ENCODE measurements at regions not wholly inside any gene's neighbourhood (a gene's known extent, or its start where the extent isn't known, plus 50 kb on each side); places are given as distances from the start of the nearest gene placed in this dataset.

- no peak for DNase-seq (ENCODE audit: low read depth)
- no peak overlapping the region for H3K4me3 ChIP-seq (ENCODE audit: low read depth, low read length)
- no peaks in the 10 kb centered on the region for H3K36me3 ChIP-seq (ENCODE audit: control insufficient read depth, insufficient read depth, low read length)
- no peaks in the 10 kb centered on the region for H3K27me3 ChIP-seq (ENCODE audit: control insufficient read depth, insufficient read depth, low read length)
- no peak for TF ChIP-seq CTCF (IDR thresholded peaks at IDR 0.05; ENCODE audit: insufficient read depth, low read length, poor library complexity, severe bottlenecking)
Observed at GRCh38 chr10:107303203-107303602, 138.7 kb upstream of the SORCS1 start.

- Histone ChIP-seq H3K4me3 (ENCODE audit: low read depth, low read length) (no peak overlapping the region), H3K27me3 (ENCODE audit: control insufficient read depth, insufficient read depth, low read length) (no peaks in the 10 kb centered on the region), H3K36me3 (ENCODE audit: control insufficient read depth, insufficient read depth, low read length) (no peaks in the 10 kb centered on the region)
- no peak for DNase-seq (ENCODE audit: low read depth)
- no peak for TF ChIP-seq CTCF (IDR thresholded peaks at IDR 0.05; ENCODE audit: insufficient read depth, low read length, poor library complexity, severe bottlenecking)
Observed at GRCh38 chr10:107299606-107300005, 135.1 kb upstream of the SORCS1 start.

GRCh38 chr10:107284187-107284586 is 119.7 kb upstream of the SORCS1 start:
- no peak for DNase-seq (ENCODE audit: low read depth)
- no peaks in the 10 kb centered on the region for H3K36me3 ChIP-seq (ENCODE audit: control insufficient read depth, insufficient read depth, low read length)
- no peak for TF ChIP-seq CTCF (IDR thresholded peaks at IDR 0.05; ENCODE audit: insufficient read depth, low read length, poor library complexity, severe bottlenecking)
- H3K4me3 ChIP-seq (ENCODE audit: low read depth, low read length): no peak overlapping the region
- H3K27me3 ChIP-seq (ENCODE audit: control insufficient read depth, insufficient read depth, low read length): no peaks in the 10 kb centered on the region

GRCh38 chr10:107280293-107280692 is 115.8 kb upstream of the SORCS1 start:
- Histone ChIP-seq H3K4me3 (ENCODE audit: low read depth, low read length) (no peak overlapping the region), H3K36me3 (ENCODE audit: control insufficient read depth, insufficient read depth, low read length) (no peaks in the 10 kb centered on the region), H3K27me3 (ENCODE audit: control insufficient read depth, insufficient read depth, low read length) (no peaks in the 10 kb centered on the region)
- no peak for TF ChIP-seq CTCF (IDR thresholded peaks at IDR 0.05; ENCODE audit: insufficient read depth, low read length, poor library complexity, severe bottlenecking)
- DNase-seq (ENCODE audit: low read depth): no peak

- no peak for DNase-seq (ENCODE audit: low read depth)
- Histone ChIP-seq H3K27me3 (ENCODE audit: control insufficient read depth, insufficient read depth, low read length) (no peaks in the 10 kb centered on the region), H3K36me3 (ENCODE audit: control insufficient read depth, insufficient read depth, low read length) (no peaks in the 10 kb centered on the region), H3K4me3 (ENCODE audit: low read depth, low read length) (no peak overlapping the region)
- TF ChIP-seq CTCF (IDR thresholded peaks at IDR 0.05; ENCODE audit: insufficient read depth, low read length, poor library complexity, severe bottlenecking): no peak
Observed at GRCh38 chr10:107277591-107277990, 113.1 kb upstream of the SORCS1 start.

- H3K4me3 ChIP-seq (ENCODE audit: low read depth, low read length): no peak overlapping the region
- no peaks in the 10 kb centered on the region for H3K36me3 ChIP-seq (ENCODE audit: control insufficient read depth, insufficient read depth, low read length)
- DNase-seq (ENCODE audit: low read depth): no peak
- TF ChIP-seq CTCF (IDR thresholded peaks at IDR 0.05; ENCODE audit: insufficient read depth, low read length, poor library complexity, severe bottlenecking): no peak
- no peaks in the 10 kb centered on the region for H3K27me3 ChIP-seq (ENCODE audit: control insufficient read depth, insufficient read depth, low read length)
Observed at GRCh38 chr10:107275806-107276205, 111.3 kb upstream of the SORCS1 start.
